HepG2 (cell line): ENCODE measurements at regions not wholly inside any gene's neighbourhood (a gene's known extent, or its start where the extent isn't known, plus 50 kb on each side); places are given as distances from the start of the nearest gene placed in this dataset.

Source experiments
- AHDC1 ChIP-seq: sonication (generic); formaldehyde crosslinking; IDR thresholded peaks from 2 replicates; pipeline ENCODE4 v1.5.1; 2020; ENCODE audit warnings: mild to moderate bottlenecking, missing genetic modification reagents, borderline replicate concordance
- ELF3 ChIP-seq: IDR thresholded peaks from 2 replicates; pipeline ENCODE4 v1.6.1; 2016; ENCODE audit warnings: missing genetic modification reagents, missing compliant biosample characterization
- EP300 ChIP-seq, 3 experiments: sonication (generic) in 1 of 3; formaldehyde crosslinking in 1 of 3; IDR thresholded peaks; 2 replicates each; pipeline versions ENCODE4 v1.5.1 to v1.6.1; 2011 to 2020; ENCODE audit warnings: low read depth in 2 of 3, low read length in 2 of 3, borderline replicate concordance in 1 of 3, improper control_type of control experiment in 1 of 3, mild to moderate bottlenecking in 1 of 3, missing genetic modification reagents in 1 of 3, moderate library complexity in 1 of 3
- GATAD2A ChIP-seq: IDR thresholded peaks from 2 replicates; pipeline ENCODE4 v1.6.1; 2016
- HMG20B ChIP-seq: conservative IDR thresholded peaks from 2 replicates; pipeline ENCODE4 v1.6.1; 2016; ENCODE audit warnings: missing genetic modification reagents, missing compliant biosample characterization
- HNF4G ChIP-seq, 2 experiments: sonication (generic) in 1 of 2; formaldehyde crosslinking in 1 of 2; IDR thresholded peaks; 2 replicates each; pipeline versions ENCODE4 v1.4.0 to v1.6.1; 2011 to 2020; ENCODE audit warnings: borderline replicate concordance in 2 of 2, low read depth in 2 of 2, mild to moderate bottlenecking in 2 of 2, low read length in 1 of 2, missing genetic modification reagents in 1 of 2, moderate library complexity in 1 of 2
- JUNB ChIP-seq: sonication (generic); formaldehyde crosslinking; IDR thresholded peaks from 2 replicates; pipeline ENCODE4 v1.8.0; 2022; ENCODE audit warnings: missing genetic modification reagents, mild to moderate bottlenecking, borderline replicate concordance
- KLF9 ChIP-seq: IDR thresholded peaks from 2 replicates; pipeline ENCODE4 v1.6.1; 2016; ENCODE audit warnings: low read depth
- PAXIP1 ChIP-seq: sonication (generic); formaldehyde crosslinking; conservative IDR thresholded peaks from 2 replicates; pipeline ENCODE4 v1.4.0; 2020; ENCODE audit warnings: mild to moderate bottlenecking, missing genetic modification reagents, moderate library complexity
- POLR2AphosphoS2 ChIP-seq: IDR thresholded peaks from 2 replicates; pipeline ENCODE4 v1.6.1; 2011; ENCODE audit warnings: low read depth, low read length, improper control_type of control experiment
- PPARG ChIP-seq: conservative IDR thresholded peaks from 2 replicates; pipeline ENCODE4 v1.6.1; 2016; ENCODE audit warnings: missing biosample characterization, missing genetic modification reagents
- SAP130 ChIP-seq: IDR thresholded peaks from 2 replicates; pipeline ENCODE4 v1.6.1; 2016; ENCODE audit warnings: low read depth
- SNAPC2 ChIP-seq: sonication (generic); formaldehyde crosslinking; IDR thresholded peaks from 2 replicates; pipeline ENCODE4 v1.8.1; 2022; ENCODE audit warnings: mild to moderate bottlenecking, missing genetic modification reagents
- YEATS4 ChIP-seq: sonication (generic); formaldehyde crosslinking; IDR thresholded peaks from 2 replicates; pipeline ENCODE4 v1.4.0; 2020; ENCODE audit warnings: missing genetic modification reagents, borderline replicate concordance
- ZFP1 ChIP-seq: IDR thresholded peaks from 2 replicates; pipeline ENCODE4 v1.6.1; 2016
- ZNF674 ChIP-seq: sonication (generic); formaldehyde crosslinking; IDR thresholded peaks from 2 replicates; pipeline ENCODE4 v1.5.0; 2020; ENCODE audit warnings: low read depth, mild to moderate bottlenecking, missing genetic modification reagents
- ZNF770 ChIP-seq: sonication (generic); formaldehyde crosslinking; IDR thresholded peaks from 2 replicates; pipeline ENCODE4 v1.5.0; 2020; ENCODE audit warnings: mild to moderate bottlenecking, missing genetic modification reagents

- peak; percentile 82 for TF ChIP-seq PAXIP1 (CRISPR knock-in tag)
- TF ChIP-seq HMG20B: no peak
- TF ChIP-seq PPARG (CRISPR knock-in tag): no peak; the same call in 1 of the 2 replicates
- peak; percentile 91 for TF ChIP-seq GATAD2A
- TF ChIP-seq SNAPC2 (CRISPR knock-in tag): no peak
- TF ChIP-seq ZNF770: no peak
- TF ChIP-seq ZFP1 (CRISPR knock-in tag): no peak
- no peak for TF ChIP-seq POLR2AphosphoS2
- TF ChIP-seq EP300 (IDR thresholded peaks at IDR 0.05; ENCODE audit: low read depth in 2 of 2, low read length in 2 of 2): peak in 1 of 2 experiments; percentile 64; a peak in 1 of 4 replicates
- TF ChIP-seq EP300 (CRISPR knock-in tag; IDR thresholded peaks at IDR 0.05; ENCODE audit: borderline replicate concordance): no peak
- peak; percentile 75 for TF ChIP-seq HNF4G (IDR thresholded peaks at IDR 0.05; ENCODE audit: borderline replicate concordance, low read depth, low read length)
- TF ChIP-seq HNF4G (CRISPR knock-in tag; IDR thresholded peaks at IDR 0.05; ENCODE audit: borderline replicate concordance, low read depth): no peak
- peak; percentile 36; the same call in 1 of the 2 replicates for TF ChIP-seq JUNB (CRISPR knock-in tag)
- no peak for TF ChIP-seq ZNF674 (CRISPR knock-in tag)
- TF ChIP-seq ELF3 (CRISPR knock-in tag): 0 out of 2 replicates have a peak, but pooled peaks have one; percentile 18
- TF ChIP-seq AHDC1 (CRISPR knock-in tag): peak; percentile 74; the same call in 1 of the 2 replicates
- no peak for TF ChIP-seq KLF9 (CRISPR knock-in tag)
- no peak for TF ChIP-seq YEATS4 (CRISPR knock-in tag)
- 0 out of 2 replicates have a peak, but pooled peaks have one; percentile 13 for TF ChIP-seq SAP130
Observed at GRCh38 chr10:28774051-28774995, 97.0 kb downstream of the BAMBI start (continued).
